ENCODE measurements at regions not wholly inside any gene's neighbourhood (a gene's known extent, or its start where the extent isn't known, plus 50 kb on each side); places are given as distances from the start of the nearest gene placed in this dataset.

DNA sequence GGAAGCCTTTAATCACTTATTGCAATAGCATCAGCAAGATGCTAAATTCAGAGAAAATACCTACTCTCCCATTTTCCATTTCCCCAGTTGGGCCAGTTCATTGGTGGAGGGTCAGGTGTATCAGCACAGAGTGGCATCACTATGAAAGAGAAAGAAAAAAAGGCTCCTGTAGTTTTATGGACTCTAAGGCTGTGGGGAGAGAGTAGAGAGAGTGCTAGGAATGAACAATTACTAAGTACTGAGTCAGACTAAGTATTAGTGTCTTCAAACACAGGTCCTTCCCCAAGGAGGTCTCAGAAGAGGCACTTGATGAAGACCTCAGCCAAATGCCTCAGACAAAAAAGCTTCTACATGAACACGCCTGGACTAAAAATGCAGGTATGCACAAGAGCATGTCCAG, 1061.9 kb downstream of the FSTL5 start:
- no peak for DNase-seq

DNA sequence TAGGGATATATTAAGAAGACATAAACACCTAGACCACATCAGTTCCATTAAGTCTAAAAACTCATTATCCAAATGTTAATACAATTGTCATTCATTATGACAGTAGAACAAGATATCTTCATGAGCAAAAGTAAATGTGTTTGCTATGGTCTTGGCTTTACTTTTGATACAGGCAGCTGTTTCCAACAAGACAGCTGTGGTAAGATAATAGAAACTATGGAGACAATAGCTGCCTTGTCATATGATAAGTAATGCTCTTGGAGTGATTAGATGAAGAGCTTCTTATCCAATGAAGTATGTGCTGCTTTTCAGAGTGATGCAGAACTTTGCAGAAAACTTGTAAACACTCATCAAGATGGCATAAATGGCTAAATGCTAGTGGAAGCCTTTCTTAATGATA, 1066.0 kb downstream of the FSTL5 start:
- DNase-seq = no peak

DNA sequence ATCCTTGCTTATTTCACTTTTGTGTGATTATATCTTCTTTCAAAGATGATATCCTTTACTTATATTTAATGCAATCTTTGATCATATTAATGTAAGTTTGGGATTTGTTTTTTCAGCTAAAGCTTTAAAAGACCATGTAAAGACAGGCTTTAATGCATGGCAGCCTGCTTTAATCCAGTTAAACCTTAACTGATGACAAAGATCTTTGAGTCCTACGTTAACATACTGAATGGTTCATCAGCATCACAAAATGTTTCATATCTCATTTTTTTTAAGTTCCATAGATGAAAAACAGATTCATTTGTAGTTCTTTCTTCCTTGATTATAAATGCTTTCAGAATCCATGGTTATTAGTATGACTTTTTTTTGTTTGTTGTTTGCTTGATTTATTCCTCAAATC, 1102.8 kb downstream of the FSTL5 start:
- DNase-seq = no peak

All from NCI-H446 treated with DMSO at 0.1 percent for 48 hours (cell line).